Left colon (tissue), 2 donors: ENCODE measurements at regions not wholly inside any gene's neighbourhood (a gene's known extent, or its start where the extent isn't known, plus 50 kb on each side); places are given as distances from the start of the nearest gene placed in this dataset.
A peak's percentile ranks its signal among the peaks of the same experiment; 100 is the strongest.

ENCODE experiments used
- ATAC-seq: fragments of 200-7000 bp; cut with Tn5 transposase; one replicate; pipeline ENCODE4 v1.9.1; 2020; ENCODE audit warnings: mild to moderate bottlenecking, moderate library complexity
- DNase-seq, 2 donors: peaks; one replicate each; pipeline ENCODE4 v3.0.0-alpha.2; 2020
- intact Hi-C, 2 donors: fragments of 100-400 bp; cut with DNase I in 1 of 2; cut with micrococcal nuclease in 1 of 2; formaldehyde crosslinking; loops; one replicate each; pipeline versions ENCODE4 v1.11.2 to v1.14.0; 2022; cut with DNase I, micrococcal nuclease
- donor health status: DM: no; HTN: no; CAD: no.
- donor health status: DM: yes; HTN: yes; CAD: no.

DNA sequence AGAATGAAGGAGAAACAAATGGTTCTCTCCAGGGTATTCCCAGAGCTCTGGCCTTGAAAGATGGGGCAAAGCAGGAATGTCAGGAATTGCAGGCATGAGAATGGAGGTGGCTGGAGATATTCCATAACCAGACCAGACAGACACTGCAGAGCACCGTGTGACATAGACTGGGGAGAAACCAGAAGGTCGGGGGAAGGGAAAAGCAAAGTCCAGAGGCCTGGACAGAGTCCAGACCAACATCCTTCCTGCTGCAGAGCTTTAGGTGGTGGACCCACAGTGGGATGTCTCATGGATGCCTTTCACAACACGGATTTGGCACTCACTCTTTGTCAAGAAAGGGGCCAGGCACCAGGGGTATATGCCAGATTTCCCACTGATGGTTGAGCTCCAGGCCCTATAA, 177.2 kb upstream of the INHBA start:
- intact Hi-C loops = no loop called here
- DNase-seq = no peak
- peak; percentile 34 for ATAC-seq

DNA sequence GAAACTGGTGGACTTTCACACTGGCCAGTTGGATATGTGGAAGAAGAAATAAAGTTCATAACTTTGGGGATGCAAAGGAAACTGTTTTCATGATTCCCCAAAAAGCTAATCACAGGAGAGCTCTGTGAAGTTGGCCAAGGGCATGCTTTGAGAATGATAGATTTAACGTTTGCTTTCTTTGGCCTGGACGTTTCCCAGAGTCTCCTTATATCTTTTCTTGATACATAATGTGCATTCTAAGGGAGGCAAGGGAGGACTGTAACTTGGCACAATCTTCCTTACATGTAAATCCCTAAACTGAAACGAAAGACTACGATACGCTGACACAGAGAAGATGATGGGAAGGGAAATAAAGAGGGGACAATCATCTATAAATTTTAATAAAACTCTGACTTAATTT, 176.5 kb upstream of the INHBA start:
- no peak for ATAC-seq
- intact Hi-C loops = no loop called here
- no peak for DNase-seq

DNA sequence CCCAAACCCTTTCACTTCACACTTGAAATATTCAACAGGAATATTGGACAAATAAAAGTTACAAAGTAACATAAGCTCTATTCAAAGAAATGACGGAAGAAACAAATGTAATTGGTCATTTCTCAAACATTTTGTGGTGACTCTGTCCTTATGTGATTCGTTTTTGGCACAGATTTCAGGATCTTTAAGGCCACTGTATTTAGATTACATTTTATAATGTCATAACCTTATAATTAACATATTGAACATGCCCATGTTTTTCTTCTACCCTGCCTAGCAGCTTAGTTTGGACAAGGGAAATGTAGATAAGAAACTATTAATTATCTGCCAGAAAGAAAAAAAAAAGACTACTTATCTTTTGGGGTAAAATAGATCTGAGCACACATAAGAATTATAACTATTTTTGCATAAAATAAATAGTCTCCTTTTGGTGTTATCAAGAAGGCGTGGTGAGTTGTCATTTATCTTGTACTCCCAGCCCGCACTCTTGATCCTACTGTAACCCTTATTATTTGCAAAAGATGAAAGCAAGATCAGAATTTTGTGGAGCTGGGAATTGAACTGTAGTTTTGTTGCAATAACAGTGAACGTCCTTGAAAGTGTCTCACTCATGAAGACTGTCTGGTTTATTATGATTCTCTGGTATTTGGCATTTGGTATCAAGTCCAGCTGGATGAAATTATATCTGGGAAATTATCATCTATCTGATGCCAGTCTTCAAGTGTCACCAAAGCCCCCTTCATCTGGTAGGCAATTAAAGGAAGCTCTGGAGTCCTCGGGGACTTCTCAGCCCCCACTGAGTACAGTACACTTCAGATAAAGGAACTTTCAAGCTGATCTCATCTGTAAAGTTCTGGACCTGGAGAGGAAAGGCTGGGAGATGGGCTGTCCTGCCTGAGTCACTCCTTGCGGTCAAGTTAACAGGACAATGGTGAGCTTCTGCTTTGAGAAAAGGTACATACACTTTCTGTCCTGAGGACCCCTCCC, 175.7 kb upstream of the INHBA start:
- no peak for ATAC-seq
- intact Hi-C loops = no loop called here
- DNase-seq = no peak

DNA sequence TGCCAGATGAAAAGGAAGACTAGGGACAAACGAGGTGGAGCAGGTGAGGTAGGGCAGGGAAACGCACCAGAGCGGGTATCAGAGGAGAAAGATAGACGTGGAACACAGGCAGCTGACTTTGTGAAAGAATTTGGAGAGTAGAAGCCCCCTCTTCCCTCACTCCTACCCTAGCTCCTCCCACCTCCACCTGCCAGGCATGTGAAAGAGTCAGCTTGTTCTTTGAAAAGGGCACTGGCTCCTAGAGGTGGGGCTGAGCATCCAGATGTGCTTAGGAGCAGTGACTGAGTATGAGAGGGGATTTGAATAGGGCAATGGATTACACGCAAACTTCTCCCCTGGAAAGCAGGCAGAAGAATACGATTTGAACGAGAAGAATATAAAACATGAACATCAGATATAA, 174.2 kb upstream of the INHBA start:
- intact Hi-C loops = no loop called here
- DNase-seq (no peak), ATAC-seq (no peak)

DNA sequence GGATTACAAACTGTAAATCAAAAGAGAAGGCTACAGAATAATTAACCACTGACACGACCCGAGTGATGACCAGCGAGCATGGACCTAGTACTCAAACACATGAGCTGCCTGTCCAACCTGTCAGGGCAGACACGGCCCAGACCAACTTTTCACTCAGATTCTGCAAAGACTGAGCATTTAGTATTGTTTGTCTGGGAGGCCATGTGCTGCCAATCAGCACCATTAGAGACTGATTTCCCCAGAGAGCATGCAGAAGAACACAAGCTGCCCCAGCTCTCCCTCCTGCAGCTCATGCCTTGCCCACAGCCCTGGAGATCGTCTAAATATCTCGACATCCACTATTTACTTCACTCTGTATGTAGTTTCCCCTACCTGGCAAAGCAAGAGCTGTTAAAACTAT, 172.6 kb upstream of the INHBA start:
- DNase-seq (no peak), ATAC-seq (no peak)
- intact Hi-C loops = no loop called here

DNA sequence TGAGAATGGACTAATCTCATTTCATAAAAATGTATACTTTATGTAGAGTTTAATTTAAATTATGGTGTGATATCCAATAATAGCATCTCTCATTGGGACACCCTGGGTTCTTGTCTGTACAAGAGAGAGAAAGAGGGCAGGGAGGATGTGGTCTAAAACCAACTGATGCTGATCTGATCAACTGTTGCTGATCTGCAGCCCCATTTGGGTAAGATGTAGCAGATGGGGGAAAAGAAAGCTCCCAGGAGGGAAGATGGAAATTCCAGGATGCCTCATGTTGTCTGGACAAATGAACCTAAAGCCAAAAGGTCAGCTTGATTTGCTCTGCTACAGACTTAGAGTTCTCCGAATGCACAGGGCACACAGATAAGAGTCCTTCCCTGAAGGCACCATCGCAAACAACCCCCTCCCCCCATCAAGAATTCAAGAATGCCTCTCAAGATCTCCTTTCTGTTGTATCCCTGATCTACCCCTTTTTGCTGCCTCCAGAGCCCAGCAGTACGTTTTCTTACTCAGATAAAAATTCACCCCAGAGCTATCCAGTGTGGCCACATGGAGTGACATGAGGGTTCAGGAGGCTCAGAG, 171.4 kb upstream of the INHBA start:
- no peak for DNase-seq
- intact Hi-C loops = no loop called here
- no peak for ATAC-seq

DNA sequence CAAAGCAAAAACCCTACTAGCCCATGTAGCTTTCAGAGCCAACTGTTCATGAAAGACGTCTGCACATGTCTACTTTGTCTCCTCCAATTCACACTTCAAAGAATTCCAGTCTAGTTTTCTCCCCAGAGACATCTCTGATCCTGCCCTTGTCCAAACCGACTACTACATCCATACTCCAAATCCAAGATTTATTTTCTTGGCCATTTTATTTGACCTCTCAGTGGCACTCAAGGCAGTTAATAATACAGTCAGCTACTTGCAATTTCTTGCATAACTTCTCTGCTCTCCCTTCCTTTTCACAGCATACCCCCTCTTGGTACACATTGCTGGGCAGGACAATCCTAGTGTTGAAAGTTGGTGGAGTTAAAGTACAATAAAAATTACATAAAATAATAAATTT, 170.9 kb upstream of the INHBA start:
- intact Hi-C loops = no loop called here
- DNase-seq (no peak), ATAC-seq (no peak)

DNA sequence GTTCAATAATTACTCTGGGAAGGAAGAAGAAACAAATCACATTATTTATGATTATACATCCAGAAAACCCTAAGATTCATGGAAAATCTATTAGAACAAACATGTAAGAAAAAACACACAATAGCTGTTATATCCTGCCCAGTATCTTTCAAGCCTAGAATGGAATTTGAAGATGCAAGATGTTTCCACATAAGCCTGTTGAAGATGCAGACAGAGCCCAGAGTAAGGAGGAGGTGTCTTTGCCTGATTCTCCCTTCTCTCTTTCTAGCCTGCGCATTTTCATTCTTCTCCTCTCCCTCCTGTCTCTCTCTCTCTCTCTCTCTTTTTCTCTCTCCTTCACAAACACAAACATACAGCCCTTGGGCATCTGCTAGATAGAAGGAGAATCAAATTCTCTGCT, 170.1 kb upstream of the INHBA start:
- DNase-seq (no peak), ATAC-seq (no peak)
- intact Hi-C loops = no loop called here

DNA sequence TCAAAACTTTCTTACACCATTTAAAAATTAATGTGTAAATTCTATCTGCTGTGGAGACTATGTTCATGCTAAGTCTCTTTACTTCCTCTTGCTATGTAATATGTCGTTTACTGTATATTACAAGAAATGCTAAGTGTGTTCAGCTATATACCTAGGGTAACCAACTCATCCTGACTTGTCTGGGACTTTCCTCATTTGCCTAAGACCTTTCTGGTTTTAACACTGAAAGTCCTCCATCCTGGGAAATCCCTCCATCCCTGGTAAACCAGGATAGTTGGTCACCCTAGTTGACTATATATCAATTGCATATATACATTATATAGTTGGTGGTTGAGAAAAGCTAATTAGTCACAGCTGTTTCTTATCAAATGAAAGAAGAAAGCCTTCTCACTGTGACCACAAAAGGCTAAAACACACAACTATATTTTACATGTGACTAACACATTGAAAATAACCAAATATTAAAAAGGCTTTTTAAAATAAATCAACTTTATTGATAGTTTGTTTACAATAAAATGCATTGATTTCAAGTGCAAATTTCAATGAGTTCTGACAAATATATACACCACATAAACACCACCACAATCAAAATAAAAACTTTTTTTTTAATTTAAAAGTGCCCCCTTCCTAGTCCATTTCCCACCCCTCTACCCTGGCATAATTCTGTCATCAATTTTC, 167.7 kb upstream of the INHBA start:
- ATAC-seq = no peak
- intact Hi-C loops = no loop called here
- no peak for DNase-seq

DNA sequence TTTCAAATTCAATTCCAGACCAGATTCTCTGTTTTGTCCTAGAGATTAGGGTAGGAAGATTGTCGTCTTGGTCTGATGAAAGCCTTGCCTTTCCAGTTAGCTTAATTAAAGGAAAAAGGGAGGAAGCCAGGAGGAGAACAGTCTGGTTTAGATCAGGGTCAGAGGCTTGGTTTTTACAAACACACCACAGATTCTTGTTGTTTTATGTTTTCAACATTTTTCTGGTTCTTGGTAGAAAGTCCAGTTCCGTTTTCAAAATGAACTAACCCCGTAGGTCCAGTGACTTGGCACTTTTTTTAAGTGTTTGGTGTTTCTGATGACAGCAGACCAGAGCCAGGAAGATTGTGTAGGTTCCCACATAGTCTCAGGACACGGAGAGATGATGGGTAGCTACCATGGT, 167.1 kb upstream of the INHBA start:
- ATAC-seq = no peak
- DNase-seq = no peak
- intact Hi-C loops = no loop called here

DNA sequence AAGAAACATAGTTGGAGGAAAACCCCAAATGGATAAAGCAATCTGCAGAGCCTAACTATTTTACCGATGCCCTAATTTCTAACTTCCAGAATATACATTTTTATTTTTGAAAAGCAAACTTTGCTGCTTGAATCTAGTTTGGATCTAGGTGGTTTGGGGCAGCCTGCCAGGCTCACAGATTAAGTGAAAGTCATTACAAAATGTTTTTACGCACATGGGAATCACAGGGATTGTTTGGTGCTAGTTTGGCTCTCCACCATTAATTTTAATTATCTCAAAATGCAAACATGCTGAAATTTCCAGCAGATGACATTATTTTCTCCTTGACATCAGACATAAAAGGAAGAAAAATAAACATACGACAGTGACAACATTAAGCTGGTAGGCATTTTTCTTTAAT, 166.7 kb upstream of the INHBA start:
- ATAC-seq (no peak), DNase-seq (no peak)
- intact Hi-C loops = no loop called here

DNA sequence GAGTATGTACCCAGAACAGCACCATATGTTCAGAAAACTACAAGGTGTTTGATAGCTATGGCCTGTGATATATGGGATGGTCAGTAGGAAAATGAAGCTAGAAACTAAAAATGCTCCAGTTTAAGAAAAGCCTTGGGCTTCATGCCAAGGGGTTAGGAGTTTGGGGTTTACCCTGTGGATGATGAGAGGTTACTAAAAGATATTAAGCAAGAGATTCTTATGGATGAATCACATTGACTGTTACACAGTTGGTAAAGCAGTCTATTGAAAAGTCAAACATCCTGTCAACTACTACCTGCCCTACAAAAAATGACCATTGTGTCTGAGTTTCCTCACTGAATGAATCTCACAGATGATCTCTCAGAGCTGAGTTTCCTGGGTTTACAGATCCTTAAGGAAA, 166.2 kb upstream of the INHBA start:
- intact Hi-C loops = no loop called here
- no peak for ATAC-seq
- no peak for DNase-seq

DNA sequence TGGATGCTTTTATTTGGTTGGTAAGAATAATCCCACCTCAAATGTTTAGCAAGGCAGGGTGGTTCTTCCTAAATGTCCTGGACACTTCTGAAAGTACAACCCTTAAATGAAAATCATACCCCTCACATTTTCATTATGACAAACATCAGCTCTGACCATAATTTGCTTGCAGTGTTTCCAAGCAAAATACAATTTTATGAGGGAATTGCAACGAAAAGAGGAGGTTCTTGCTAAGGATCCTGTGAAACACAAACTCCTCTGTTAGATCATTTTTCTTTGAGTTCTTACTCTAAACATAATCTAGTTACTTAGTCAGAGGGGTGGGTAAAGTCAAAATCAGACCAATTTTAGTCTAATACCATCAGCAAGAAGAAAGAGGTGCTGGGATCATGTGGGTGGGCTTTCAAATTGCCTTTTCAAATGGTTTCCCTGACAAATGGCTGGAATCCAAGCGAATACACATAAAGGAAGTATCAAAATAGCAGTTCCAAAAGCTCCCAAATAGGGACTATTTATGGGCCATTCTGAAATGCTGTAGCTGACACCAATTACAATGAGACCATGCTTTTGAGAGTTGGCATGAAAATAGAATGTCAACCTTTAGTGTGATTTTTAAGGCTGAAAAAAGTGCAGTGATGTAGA, 164.9 kb upstream of the INHBA start:
- ATAC-seq (no peak), DNase-seq (no peak)
- intact Hi-C loops = no loop called here

DNA sequence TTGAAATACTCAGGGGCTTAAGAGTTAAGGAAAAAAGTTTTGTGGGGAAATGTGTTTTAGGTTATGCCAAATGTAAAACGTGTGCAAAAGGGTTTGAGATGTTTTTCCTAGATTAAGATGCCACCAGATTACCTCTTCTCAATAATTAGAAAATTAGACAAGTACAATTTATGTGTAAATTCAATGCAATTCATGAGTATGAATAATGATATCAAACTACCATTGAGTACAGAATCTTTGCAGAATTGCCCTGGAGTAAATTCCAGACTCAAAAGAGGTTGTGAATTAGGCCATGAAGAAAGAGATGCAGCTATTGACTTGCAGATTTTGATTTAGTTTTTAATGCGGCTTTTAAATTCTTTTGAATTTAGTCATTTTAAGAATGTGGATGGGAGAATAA, 159.4 kb upstream of the INHBA start:
- DNase-seq (no peak), ATAC-seq (no peak)
- intact Hi-C loops = no loop called here

DNA sequence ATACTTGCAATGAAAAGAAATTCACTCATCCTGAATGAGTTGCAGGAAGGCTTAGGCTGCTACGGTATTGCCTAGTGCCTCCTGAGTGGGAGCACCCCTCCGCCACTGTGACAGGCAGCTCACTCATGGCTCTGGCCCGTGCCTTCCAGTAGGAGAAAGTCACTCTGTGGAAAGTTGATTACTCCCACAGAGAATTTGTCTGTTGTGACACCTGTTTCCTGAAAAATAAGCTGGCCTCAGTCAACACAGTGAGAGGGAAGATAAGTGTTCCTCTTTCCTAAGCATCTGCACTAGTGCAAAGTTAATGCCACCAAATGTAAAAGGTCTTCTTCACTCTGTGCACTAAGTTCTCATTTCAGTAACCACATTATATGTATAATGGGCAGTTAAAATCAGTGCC, 158.8 kb upstream of the INHBA start:
- no peak for DNase-seq
- intact Hi-C loops = no loop called here
- no peak for ATAC-seq

DNA sequence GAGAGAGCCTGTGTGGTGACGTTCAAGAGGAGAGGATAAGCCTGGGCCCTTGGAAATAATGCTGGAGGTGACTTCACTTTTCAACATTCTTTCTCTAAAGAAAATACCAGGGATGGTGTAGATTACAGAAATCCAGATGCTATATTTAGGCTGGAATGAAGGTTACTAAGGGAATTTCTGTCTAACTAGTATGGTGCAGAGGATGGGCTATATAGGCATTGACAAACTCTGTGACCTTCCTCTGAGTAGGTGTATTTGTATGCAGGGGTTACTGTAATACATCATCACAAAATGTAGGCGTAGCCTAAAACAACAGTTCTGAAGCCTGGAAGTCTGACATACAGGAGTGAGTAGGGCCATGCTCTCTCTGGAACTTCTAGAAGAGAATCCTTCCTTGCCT, 155.3 kb upstream of the INHBA start:
- intact Hi-C loops = no loop called here
- DNase-seq (no peak), ATAC-seq (no peak)

DNA sequence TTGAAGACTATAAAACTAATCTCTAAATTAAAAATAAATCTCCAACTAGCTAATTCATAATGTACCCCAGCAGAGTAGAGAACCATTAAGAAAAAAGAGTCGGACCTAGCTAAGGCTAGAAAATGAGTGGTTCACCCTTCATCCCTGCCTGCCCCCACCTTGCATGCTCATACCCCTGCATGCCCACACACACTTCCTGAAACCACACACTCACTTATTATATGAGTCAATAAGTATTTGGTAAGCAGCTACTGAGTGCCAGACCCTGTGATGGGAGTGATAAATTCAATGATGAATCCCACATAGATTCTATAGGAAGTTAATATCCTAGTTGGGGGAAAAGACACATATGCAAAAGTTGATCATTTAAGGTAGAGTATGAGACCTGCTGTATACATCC, 152.9 kb upstream of the INHBA start:
- DNase-seq (no peak), ATAC-seq (no peak)
- intact Hi-C loops = no loop called here

DNA sequence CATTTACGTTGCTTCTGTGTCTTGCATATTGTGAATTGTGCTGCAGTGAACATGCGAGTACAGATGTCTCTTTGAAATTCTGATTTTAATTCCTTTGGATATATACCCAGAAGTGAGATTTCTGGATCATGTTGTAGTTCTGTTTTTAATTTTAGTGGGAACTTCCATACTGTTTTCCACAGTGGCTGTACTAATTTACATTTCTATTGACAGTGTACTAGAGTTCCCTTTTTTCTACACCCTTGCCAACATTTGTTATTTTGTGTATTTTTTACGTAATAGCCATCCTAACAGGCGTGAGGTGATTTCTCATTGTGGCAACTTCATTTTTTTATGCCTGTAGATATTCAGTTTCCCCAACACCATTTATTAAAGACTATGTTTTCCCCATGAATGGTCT, 144.7 kb upstream of the INHBA start:
- ATAC-seq (no peak), DNase-seq (no peak)
- intact Hi-C loops = no loop called here

DNA sequence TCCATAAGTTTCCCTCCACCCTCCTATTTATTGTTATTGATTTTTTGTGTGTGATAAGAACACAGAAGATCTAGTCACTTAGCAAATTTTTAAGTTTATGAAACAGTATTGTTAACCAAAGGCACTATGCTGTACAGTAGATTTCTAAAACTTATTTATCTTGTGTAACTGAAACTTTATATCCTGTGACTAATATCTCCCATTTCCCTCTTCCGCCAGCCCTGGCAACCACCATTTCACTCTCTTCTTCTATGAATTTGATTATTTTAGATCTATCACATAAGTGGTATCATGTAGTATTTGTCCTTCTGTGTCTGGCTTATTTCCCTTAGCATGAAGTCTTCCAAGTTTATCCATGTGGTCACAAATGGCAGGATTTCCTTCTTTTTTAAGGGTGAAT, 144.3 kb upstream of the INHBA start:
- intact Hi-C loops = no loop called here
- DNase-seq = no peak
- ATAC-seq = no peak

DNA sequence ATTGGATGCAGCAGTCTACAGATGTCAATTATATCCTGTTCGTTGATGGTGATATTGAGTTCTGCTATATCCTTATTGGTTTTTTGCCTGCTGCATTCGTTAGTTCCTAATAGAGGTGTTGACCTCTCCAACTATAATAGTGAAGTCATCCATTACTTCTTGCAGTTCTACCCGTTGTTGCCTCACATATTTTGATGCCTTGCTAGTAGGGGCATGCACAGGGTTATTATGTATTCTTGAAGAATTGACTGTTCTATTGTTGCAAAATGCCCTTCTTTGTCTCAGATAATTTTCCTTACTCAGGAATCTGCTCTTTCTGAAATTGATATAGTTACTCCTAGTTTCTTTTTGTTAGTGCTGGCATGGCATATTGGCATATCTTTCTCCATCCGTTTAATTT, 140.1 kb upstream of the INHBA start:
- no peak for ATAC-seq
- intact Hi-C loops = no loop called here
- no peak for DNase-seq
